Natural killer cell (primary cell): ENCODE measurements at regions not wholly inside any gene's neighbourhood (a gene's known extent, or its start where the extent isn't known, plus 50 kb on each side); places are given as distances from the start of the nearest gene placed in this dataset.

Source experiments
- ATAC-seq, 3 donors: fragments of 150-1000 bp in 2 of 3; fragments of 200-7000 bp in 1 of 3; cut with Tn5 transposase; 1 replicate in 1 of 3; 2 replicates in 2 of 3; pipeline ENCODE4 v1.10.0; 2021; ENCODE audit warnings: mild to moderate bottlenecking in 2 of 3, moderate library complexity in 2 of 3
- DNase-seq, 2 donors: peaks; one replicate each; pipeline versions ENCODE4 v3.0.0 to v3.0.0-alpha.2; 2013 to 2021; ENCODE audit warnings: mixed read lengths in 1 of 2
- H3K27ac ChIP-seq: one replicate; pipeline ENCODE4 v1.5.1; 2013; ENCODE audit warnings: mild to moderate bottlenecking, low read length
- H3K27me3 ChIP-seq: one replicate; pipeline ENCODE4 v1.6.1; 2013; ENCODE audit warnings: low read length; ENCODE audit not compliant: control insufficient read depth, insufficient read depth
- H3K36me3 ChIP-seq: one replicate; pipeline ENCODE4 v1.6.1; 2013; ENCODE audit warnings: low read length; ENCODE audit not compliant: control insufficient read depth, insufficient read depth
- H3K4me1 ChIP-seq: one replicate; pipeline ENCODE4 v1.6.1; 2013; ENCODE audit warnings: low read length; ENCODE audit not compliant: control insufficient read depth, insufficient read depth
- H3K4me3 ChIP-seq: one replicate; pipeline ENCODE4 v1.5.1; 2013; ENCODE audit warnings: low read length
- H3K9me3 ChIP-seq: one replicate; pipeline ENCODE4 v1.6.1; 2013; ENCODE audit warnings: low read length; ENCODE audit not compliant: control insufficient read depth, insufficient read depth
- H3K27ac Mint-ChIP-seq, 2 donors: one replicate each; pipeline ENCODE4 v1.8.0; 2022; ENCODE audit warnings: mild to moderate bottlenecking in 2 of 2, mixed read lengths in 2 of 2, moderate library complexity in 1 of 2
- H3K27me3 Mint-ChIP-seq, 2 donors: one replicate each; pipeline ENCODE4 v1.8.0; 2022; ENCODE audit warnings: low read depth in 2 of 2, mixed read lengths in 2 of 2
- H3K36me3 Mint-ChIP-seq: one replicate; pipeline ENCODE4 v1.8.0; 2022; ENCODE audit warnings: mixed read lengths
- H3K4me1 Mint-ChIP-seq, 2 donors: one replicate each; pipeline ENCODE4 v1.8.0; 2022; ENCODE audit warnings: mixed read lengths in 2 of 2
- H3K4me3 Mint-ChIP-seq: one replicate; pipeline ENCODE4 v1.8.0; 2022; ENCODE audit warnings: mild to moderate bottlenecking, moderate library complexity, mixed read lengths
- H3K9me3 Mint-ChIP-seq, 2 donors: one replicate each; pipeline ENCODE4 v1.8.0; 2022; ENCODE audit warnings: mixed read lengths in 2 of 2
- WGBS: methylation state at CpG from one replicate; pipeline ENCODE4 v1.1.7; 2013; ENCODE audit warnings: missing lambda C conversion rate; ENCODE audit not compliant: insufficient coverage; 5-methylcytosine and 5-hydroxymethylcytosine counted together
- intact Hi-C: fragments of 100-400 bp; cut with micrococcal nuclease; formaldehyde crosslinking; loops from one replicate; pipeline ENCODE4 v1.14.2; 2022
- TF ChIP-seq, protein P1 (sequence below): fragments of 200-600 bp; IDR thresholded peaks from one replicate; pipeline ENCODE4 v1.8.0; 2022; ENCODE audit warnings: antibody characterized with exemption

DNA sequence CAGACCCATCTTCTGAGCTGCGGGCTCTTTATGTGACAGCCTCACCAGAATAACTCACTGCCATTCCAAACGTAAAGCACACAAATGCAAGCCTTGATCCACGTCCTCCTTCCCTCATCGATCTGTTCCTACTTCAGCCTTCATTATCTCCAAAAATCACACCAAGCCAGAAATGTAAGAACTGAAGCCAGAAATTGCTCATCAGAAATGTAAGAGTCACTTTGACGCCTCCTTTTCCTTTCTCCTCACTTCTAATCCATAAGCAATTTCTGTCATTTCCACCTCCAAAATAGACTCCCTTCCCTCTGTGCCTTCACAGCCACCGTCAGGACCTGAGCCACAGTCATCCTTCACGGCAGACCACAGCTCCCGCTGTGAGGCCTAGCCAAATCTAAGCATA is 387.3 kb upstream of the B3GAT1 start:
- H3K4me1 ChIP-seq: no peaks in the 10 kb centered on the region
- H3K9me3 ChIP-seq: no peaks in the 10 kb centered on the region
- H3K36me3 ChIP-seq: no peaks in the 10 kb centered on the region
- intact Hi-C loops: no loop called here
- TF ChIP-seq, protein P1, sequence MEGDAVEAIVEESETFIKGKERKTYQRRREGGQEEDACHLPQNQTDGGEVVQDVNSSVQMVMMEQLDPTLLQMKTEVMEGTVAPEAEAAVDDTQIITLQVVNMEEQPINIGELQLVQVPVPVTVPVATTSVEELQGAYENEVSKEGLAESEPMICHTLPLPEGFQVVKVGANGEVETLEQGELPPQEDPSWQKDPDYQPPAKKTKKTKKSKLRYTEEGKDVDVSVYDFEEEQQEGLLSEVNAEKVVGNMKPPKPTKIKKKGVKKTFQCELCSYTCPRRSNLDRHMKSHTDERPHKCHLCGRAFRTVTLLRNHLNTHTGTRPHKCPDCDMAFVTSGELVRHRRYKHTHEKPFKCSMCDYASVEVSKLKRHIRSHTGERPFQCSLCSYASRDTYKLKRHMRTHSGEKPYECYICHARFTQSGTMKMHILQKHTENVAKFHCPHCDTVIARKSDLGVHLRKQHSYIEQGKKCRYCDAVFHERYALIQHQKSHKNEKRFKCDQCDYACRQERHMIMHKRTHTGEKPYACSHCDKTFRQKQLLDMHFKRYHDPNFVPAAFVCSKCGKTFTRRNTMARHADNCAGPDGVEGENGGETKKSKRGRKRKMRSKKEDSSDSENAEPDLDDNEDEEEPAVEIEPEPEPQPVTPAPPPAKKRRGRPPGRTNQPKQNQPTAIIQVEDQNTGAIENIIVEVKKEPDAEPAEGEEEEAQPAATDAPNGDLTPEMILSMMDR: no peak
- Mint-ChIP-seq H3K27me3 (peaks cover 19 to 27% of the 10 kb centered on the region in 2 donors), H3K36me3 (no peaks in the 10 kb centered on the region), H3K4me3 (no peak overlapping the region), H3K9me3 (no peaks in the 10 kb centered on the region), H3K27ac (no peak overlapping the region), H3K4me1 (peaks cover 0 to 6% of the 10 kb centered on the region in 2 donors)
- H3K27ac ChIP-seq: no peak overlapping the region
- no peak for DNase-seq
- whole genome bisulfite sequencing: 80% methylated on average over 8 of the region's 8 CpGs
- ATAC-seq: no peak
- H3K27me3 ChIP-seq: no peaks in the 10 kb centered on the region
- H3K4me3 ChIP-seq: no peak overlapping the region

DNA sequence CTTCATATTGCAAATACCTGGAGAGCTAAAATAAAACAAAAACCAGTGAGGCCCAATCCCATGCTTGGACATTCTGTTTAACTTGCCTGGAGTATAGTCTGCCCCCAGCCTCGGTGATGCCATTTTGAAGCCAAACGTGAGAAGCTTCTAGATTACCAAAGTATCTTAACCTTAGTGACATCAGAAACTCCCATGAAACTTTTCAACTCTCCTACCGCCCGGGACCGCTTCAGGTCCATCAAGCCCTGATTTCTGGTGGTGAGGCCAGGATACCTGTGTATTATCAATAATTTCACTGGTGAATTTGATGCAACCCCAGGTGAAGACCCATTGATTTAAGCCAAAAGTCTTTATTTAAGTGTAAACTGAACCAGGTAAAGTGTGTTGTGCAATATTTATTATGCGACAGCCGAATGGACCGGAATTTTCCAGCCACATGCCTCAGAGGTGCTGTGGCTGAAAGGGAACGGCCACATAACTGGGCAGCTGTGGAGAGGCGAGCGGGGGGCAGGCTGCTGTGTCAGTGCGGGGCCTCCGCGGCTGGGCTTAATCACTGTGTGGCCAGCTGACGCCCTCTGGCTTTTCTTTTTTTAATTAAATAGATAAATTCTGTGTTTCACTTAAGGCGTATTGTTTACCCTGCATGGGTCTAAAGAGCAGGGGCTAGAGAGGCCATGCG is 385.5 kb upstream of the B3GAT1 start:
- no peak for ATAC-seq

DNA sequence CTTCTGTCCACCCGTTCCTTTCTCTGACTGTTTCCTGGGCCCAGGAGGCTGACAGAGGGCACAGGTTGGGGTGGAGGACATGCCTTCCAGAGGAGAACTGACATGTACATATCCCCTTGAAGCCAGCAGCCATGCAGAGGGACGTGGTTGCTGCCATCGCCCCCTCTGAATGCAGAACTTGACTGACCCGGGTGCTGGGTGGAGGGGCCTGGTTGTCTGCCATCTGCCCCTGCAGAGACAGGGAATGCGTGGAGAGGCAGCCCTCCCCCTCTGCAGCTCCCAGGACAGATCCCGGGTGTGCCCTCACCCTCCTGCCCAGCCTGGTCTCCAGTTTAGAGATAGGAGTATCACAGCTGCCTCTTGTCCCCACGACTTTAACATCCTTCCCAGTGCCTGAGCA is 383.0 kb upstream of the B3GAT1 start:
- WGBS: 86% methylated on average over 6 of the region's 7 CpGs
- ATAC-seq: no peak

More for the DNA sequence above, 385.5 kb upstream of the B3GAT1 start:
- TF ChIP-seq, protein P1: no peak
- no peaks in the 10 kb centered on the region for H3K9me3 ChIP-seq
- no peak overlapping the region for H3K27ac ChIP-seq
- no peaks in the 10 kb centered on the region for H3K9me3 Mint-ChIP-seq
- no peak for DNase-seq
- peaks cover 11 to 27% of the 10 kb centered on the region in 2 donors for H3K27me3 Mint-ChIP-seq
- no peak overlapping the region for H3K27ac Mint-ChIP-seq
- H3K4me1 ChIP-seq: no peaks in the 10 kb centered on the region
- no peaks in the 10 kb centered on the region for H3K36me3 ChIP-seq
- no peak overlapping the region for H3K4me3 ChIP-seq
- intact Hi-C loops: no loop called here
- no peaks in the 10 kb centered on the region for H3K27me3 ChIP-seq
- H3K4me1 Mint-ChIP-seq: peaks cover 0 to 6% of the 10 kb centered on the region in 2 donors
- H3K4me3 Mint-ChIP-seq: no peak overlapping the region
- WGBS: 93% methylated on average over 17 of the region's 17 CpGs
- no peaks in the 10 kb centered on the region for H3K36me3 Mint-ChIP-seq

More for the DNA sequence above, 383.0 kb upstream of the B3GAT1 start:
- Histone ChIP-seq H3K27me3 (no peaks in the 10 kb centered on the region), H3K36me3 (no peaks in the 10 kb centered on the region), H3K4me3 (no peak overlapping the region), H3K9me3 (no peaks in the 10 kb centered on the region), H3K27ac (no peak overlapping the region), H3K4me1 (no peaks in the 10 kb centered on the region)
- intact Hi-C loops: no loop called here
- H3K4me1 Mint-ChIP-seq: no peaks in the 10 kb centered on the region
- H3K4me3 Mint-ChIP-seq: no peak overlapping the region
- H3K27ac Mint-ChIP-seq: no peak overlapping the region
- H3K27me3 Mint-ChIP-seq: peaks cover 3 to 12% of the 10 kb centered on the region in 2 donors
- DNase-seq: no peak
- TF ChIP-seq, protein P1: no peak
- H3K36me3 Mint-ChIP-seq: no peaks in the 10 kb centered on the region
- no peaks in the 10 kb centered on the region for H3K9me3 Mint-ChIP-seq
